DMS 273 treated with DMSO at 0.1 percent for 48 hours (cell line): ENCODE measurements at regions not wholly inside any gene's neighbourhood (a gene's known extent, or its start where the extent isn't known, plus 50 kb on each side); places are given as distances from the start of the nearest gene placed in this dataset.
"Not testable (repeated sequence)": the region's sequence is repeated elsewhere in the genome, so short reads cannot be mapped to it uniquely, and the experiment has no call there.

ENCODE experiments used
- DNase-seq: peaks from one replicate; lab custom pipeline; 2025; lab: John Stamatoyannopoulos, UW

GRCh38 chr2:18311420-18312195 lies 248.8 kb downstream of the RDH14 start:
- no peak for DNase-seq

- DNase-seq: no peak
Observed at GRCh38 chr2:18309627-18310026, 250.8 kb downstream of the RDH14 start.

GRCh38 chr2:18309188-18309587 lies 251.3 kb downstream of the RDH14 start:
- no peak for DNase-seq

GRCh38 chr2:18304849-18305248 lies 255.6 kb downstream of the RDH14 start:
- no peak for DNase-seq

- DNase-seq: peak; percentile 8
Observed at GRCh38 chr2:18301421-18302139, 258.9 kb downstream of the RDH14 start.

GRCh38 chr2:18299423-18300212 lies 260.8 kb downstream of the RDH14 start:
- no peak for DNase-seq

- no peak for DNase-seq
Observed at GRCh38 chr2:18297534-18298058, 262.9 kb downstream of the RDH14 start.

GRCh38 chr2:18290386-18290785 lies 270.1 kb downstream of the RDH14 start:
- DNase-seq: no peak

GRCh38 chr2:18286897-18287296 lies 273.6 kb downstream of the RDH14 start:
- DNase-seq: no peak

GRCh38 chr2:18284331-18284730 lies 276.1 kb downstream of the RDH14 start:
- no peak for DNase-seq

GRCh38 chr2:18282026-18282425 lies 278.4 kb downstream of the RDH14 start:
- DNase-seq: no peak

GRCh38 chr2:18276583-18277075 lies 283.8 kb downstream of the RDH14 start:
- no peak for DNase-seq

- DNase-seq: no peak
Observed at GRCh38 chr2:18273205-18273604, 287.2 kb downstream of the RDH14 start.

- DNase-seq: no peak
Observed at GRCh38 chr2:18272148-18272494, 288.3 kb downstream of the RDH14 start.

GRCh38 chr2:18271370-18272147 lies 288.9 kb downstream of the RDH14 start:
- DNase-seq: no peak

GRCh38 chr2:18268400-18268799 lies 292.1 kb downstream of the RDH14 start:
- no peak for DNase-seq

- no peak for DNase-seq
Observed at GRCh38 chr2:18267501-18267900, 293.0 kb downstream of the RDH14 start.

- not testable (repeated sequence) for DNase-seq
Observed at GRCh38 chr2:18266699-18267098, 293.8 kb downstream of the RDH14 start.

- no peak for DNase-seq
Observed at GRCh38 chr2:18265614-18266586, 294.6 kb downstream of the RDH14 start.

GRCh38 chr2:18262601-18263000 lies 297.9 kb downstream of the RDH14 start:
- no peak for DNase-seq
